GM18505 (cell line): ENCODE measurements at regions not wholly inside any gene's neighbourhood (a gene's known extent, or its start where the extent isn't known, plus 50 kb on each side); places are given as distances from the start of the nearest gene placed in this dataset.

ENCODE experiments used
- ATAC-seq: cut with Tn5 transposase; IDR thresholded peaks from one replicate; pipeline ENCODE4 v1.9.1; 2021; ENCODE audit not compliant: unreplicated experiment
- POLR2A ChIP-seq: IDR thresholded peaks from 4 replicates; pipeline ENCODE4 v1.6.1; 2011; ENCODE audit warnings: borderline replicate concordance; ENCODE audit not compliant: insufficient read depth, insufficient read length; ENCODE audit errors: extremely low read depth

DNA sequence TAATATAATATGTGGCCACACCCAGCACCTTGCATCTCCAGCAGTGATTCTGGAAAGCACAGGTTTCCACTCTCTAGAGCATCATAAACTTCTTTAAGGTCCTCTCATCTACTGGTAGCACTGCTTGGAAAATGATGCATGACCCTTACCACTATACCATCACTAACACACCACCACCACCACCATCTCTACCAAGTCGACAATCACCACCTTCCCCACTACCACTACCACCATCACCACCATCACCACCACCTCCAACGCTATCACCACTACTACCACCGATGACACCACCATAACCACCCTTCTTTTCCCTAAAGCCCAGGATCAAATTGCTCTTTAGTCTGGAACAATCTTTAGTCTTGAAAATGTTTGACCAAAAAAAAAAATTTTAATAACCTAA lies 390.4 kb downstream of the SUCLA2 start:
- no peak for ATAC-seq
- TF ChIP-seq POLR2A, result no peak

DNA sequence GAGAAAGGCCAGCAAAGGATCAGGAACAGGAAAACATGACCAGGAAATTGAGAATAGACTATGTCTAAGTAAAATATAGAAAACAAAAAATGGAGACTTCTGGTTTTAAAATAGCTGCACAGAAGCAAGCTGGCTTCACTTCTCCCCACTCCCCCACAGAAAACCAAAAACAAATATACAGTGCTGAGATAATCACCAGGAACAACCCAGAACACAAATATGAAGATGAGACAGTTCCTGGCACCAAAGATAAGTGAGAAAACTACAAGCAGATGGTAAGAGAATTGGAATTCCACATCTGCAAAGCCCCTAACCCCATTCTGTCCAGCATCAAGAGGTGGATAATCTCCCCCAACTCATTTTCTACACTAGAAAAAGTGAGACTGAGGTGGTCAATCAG lies 397.7 kb downstream of the SUCLA2 start:
- ATAC-seq, result no peak
- TF ChIP-seq POLR2A, result no peak

DNA sequence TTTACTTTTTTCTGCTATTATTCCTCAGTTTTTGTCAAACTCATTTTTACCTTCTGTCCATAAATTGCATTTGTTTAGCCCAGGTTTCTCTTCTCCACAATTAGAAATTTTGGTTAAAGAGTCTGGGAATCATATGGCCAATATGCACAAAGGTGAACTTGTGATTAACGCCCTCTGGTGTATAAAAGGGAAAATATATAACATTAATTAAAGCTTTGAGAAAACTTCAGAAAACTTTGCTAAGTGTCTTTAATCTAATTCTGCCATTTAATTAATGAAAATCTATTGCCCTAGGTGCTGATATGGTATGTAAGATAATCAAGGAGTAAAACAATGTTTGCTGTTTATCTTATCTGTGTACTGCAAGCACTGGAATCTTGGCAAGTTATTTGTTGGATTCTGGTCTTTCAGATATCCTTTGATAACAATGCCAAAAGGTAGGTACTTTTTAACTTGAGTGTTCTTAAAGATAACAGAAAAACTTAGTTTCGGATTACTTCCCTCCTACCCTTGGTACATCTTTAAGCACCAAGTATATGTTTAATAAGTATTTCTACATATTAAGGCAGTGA lies 402.6 kb downstream of the SUCLA2 start:
- no peak for TF ChIP-seq POLR2A
- ATAC-seq, result no peak

DNA sequence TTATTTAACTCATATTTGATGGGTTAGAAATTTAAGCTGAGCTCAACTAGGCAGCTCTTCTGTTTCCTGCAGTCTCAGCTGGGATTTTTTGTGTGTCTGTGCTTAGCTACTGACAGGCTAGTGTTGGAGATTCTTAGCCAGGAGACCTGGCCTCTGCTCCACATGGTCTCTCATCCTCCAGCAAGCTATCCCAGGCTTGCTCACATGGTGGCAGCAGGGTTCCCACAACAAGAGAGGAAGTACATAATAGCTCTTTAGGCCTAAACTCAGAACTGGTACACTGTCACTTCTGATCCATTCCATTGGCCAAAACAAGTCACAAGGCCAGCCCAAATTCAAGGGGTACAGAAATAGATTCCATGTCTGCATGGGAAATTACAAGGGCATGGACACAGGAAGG lies 406.2 kb downstream of the SUCLA2 start:
- ATAC-seq, result no peak
- TF ChIP-seq POLR2A, result no peak

DNA sequence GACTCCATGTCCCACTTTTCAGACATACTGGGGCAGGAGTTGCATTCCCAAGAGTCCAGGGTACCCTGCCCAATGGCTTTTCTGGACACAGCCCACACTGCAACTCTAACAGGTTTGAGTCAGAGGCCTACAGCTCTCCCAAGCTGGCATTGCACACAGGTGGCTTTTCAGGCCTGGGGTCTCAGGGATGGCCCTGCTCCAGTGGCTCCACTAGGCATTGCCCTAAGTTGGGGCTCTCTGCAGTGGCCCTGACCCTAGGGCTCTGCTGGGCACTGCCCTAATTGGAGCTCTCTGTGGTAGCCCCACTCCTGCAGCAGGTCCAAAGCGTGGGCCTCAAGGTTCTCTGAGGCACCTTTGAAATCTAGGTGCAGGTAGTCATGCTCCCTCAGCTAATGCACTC lies 408.8 kb downstream of the SUCLA2 start:
- no peak for ATAC-seq
- no peak for TF ChIP-seq POLR2A

DNA sequence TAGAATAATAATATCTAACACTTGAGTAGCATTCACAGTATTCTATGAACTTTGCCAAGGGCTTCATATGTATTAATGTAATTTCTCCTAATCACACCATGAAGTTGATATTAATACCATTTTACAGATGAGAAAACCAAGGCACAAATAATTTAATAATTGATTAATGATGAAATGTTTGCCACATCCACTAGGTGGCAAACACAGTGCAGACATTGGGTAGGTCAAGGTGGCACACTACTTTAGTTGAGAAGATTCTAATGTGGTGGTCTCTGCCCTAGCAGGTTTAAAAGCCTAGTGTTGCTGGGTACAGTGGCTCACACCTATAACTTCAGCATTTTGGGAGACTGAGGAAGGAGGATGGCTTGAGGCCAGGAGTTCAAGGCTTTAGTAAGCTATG lies 412.4 kb downstream of the SUCLA2 start:
- ATAC-seq, result no peak
- no peak for TF ChIP-seq POLR2A

DNA sequence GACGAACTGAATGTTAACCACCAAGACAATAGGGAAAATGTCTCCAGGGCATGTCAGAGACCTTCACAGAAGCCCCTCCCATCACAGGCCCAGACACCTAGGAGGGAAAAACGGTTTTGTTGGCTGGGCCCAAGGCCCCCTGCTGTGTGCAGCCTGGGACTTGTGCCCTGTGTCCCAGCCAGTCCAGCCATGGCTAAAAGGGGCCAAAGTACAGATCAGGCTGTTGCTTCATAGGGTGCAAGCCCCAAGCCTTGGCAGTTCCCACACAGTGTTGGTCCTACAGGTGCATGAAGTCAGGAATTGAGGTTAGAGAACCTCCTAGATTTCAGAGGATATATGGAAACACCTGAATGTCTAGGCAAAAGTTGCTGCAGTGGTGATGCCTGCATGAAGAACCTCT lies 428.7 kb downstream of the SUCLA2 start:
- no peak for ATAC-seq
- TF ChIP-seq POLR2A, result no peak

DNA sequence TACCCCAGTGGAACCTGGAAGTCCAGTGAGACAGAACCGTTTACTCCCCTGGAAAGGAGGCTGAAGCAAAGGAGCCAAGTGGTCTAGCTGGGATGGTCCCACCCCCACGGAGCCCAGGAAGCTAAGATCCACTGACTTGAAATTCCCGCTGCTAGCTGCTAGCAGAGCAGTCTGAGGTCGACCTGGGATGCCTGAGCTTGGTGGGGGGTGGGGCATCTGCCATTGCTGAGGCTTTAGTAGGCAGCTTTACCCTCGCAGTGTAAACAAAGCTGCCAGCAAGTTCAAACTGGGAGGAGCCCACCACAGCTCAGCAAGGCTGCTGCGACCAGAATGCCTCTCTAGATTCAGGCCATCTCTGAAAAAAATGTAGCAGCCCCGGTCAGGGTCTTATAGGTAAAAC lies 437.0 kb downstream of the SUCLA2 start:
- no peak for TF ChIP-seq POLR2A

DNA sequence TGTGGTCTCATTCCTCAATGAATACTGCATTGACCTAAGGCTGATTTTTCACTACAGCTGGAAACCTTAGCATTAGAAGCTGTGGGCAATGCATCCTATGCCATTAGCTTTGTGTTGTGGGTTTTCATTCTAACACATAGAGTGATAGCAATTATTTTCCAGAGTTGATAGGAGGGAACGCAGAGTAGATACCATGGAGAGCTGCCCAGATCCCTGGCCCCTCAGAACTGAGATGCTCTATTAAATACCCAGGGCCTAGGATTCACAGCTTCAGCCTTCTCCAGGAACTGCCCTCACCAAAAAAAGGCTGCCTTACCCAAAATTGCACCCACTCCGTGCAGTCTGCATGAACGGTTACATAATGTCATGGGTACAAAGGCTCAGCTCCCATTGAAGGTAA lies 444.4 kb downstream of the SUCLA2 start:
- no peak for ATAC-seq

More for the DNA sequence above, 437.0 kb downstream of the SUCLA2 start:
- ATAC-seq, result no peak

DNA sequence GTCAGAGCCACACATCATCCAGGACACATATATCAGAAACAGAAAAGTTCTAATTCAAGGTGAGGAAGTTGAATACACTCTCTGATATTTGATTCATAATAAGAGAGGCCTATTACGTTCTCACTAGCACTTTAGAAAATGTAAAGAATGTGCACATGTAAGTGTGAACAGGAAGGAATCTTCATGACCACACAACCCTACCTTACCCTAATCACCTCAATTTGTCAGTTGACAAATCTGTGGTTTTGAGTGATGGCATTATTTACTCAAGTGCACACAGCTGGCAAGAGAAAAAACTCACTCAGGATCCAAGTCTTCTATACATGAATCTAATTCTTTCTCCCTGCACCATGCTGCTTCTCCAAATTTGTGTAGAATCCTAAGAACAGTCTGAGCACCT lies 445.8 kb downstream of the SUCLA2 start:
- no peak for ATAC-seq
- no peak for TF ChIP-seq POLR2A

More for the DNA sequence above, 444.4 kb downstream of the SUCLA2 start:
- no peak for TF ChIP-seq POLR2A

DNA sequence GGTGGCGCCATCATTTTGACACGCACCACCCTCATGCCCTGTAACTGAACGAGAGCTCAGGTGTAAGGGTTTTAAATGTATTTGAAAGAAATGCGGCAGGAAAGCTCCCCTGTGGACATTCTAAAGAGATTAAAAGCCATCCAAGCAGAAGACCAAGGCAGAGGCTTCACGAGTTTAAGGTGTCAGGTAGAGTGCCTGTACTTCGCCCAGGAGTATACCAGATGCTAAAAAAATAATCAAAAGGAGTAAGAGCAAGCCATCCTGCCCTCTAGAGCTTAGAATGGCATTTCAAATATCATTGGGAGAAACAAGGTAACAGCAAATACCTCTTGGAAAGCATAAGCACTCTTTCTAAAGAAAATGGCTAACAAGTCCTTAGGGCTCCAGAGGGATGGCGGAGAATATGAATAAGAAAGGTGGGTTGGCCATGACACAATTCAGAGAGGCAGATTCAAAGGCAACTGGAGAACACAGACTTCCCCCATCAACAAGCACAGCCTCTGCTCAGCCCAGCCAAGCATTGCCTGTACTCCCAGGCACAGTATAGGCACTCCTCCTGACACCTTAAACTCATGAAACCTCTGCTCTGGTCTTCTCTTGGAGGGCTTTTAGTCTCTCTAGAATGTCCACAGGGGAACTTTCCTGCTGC lies 447.6 kb downstream of the SUCLA2 start:
- no peak for ATAC-seq
- TF ChIP-seq POLR2A, result no peak

DNA sequence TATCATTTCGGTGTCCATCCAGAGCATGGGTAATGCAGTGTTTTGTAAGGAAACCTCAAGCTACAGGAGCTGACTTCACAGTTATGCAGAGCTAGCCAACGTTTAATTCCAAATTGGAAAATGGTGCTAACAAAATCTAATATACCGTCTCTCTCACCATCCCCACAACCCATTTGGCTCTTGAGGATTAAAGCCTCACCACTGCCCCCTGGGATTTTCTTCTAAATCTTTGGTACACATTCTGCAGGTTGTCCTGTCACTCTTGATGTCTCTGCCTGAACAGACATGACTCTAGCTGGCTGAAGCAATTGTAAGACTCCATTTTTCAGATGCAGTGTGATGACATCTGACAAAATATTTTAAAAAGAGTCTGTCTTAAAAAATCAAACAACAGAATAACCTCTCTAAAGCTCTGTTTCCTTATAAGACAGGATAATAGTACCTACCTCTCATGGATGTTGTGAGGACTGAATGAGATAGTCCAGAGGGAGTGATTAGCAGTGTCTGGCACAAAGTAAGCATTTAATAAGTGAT lies 451.8 kb downstream of the SUCLA2 start:
- ATAC-seq, result no peak
- no peak for TF ChIP-seq POLR2A

DNA sequence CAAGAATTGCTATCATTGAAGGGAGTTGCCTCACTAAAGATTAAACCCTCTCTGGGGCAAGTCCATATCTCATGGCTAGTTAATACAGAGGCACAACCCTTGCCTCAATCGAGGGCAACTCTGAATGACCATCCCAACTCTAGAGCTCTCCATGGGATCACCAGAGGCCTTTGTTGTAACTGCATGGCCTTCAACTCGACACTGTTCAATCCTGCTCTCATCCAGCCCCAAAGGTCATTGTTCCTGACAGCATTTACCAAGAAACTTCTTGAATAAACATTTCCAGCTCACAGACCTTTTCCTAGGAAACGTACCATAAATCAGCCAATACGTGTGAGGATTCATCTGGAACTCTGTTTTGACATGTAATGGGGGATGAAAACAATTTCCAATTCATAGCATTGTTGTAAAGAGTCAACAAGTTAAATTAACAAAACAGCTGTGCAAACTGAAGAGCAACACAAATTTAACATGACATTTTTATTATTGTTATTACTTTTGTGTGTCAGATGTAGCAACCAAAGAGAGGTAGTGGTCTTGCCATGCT lies 452.7 kb downstream of the SUCLA2 start:
- TF ChIP-seq POLR2A, result no peak
- no peak for ATAC-seq
